ENCODE measurements at regions not wholly inside any gene's neighbourhood (a gene's known extent, or its start where the extent isn't known, plus 50 kb on each side); places are given as distances from the start of the nearest gene placed in this dataset.

- Histone ChIP-seq H3K27me3 (no peaks in the 10 kb centered on the region), H3K4me3 (no peak overlapping the region), H3K36me3 (no peaks in the 10 kb centered on the region), H3K4me1 (ENCODE audit: insufficient read depth) (no peaks in the 10 kb centered on the region), H3K27ac (no peak overlapping the region), H3K9me3 (no peaks in the 10 kb centered on the region)
- intact Hi-C loops (cut with DNase I): no loop called here
- DNase-seq: no peak
- TF ChIP-seq EP300 (IDR thresholded peaks at IDR 0.05) (no peak), POLR2A (IDR thresholded peaks at IDR 0.05) (no peak)
- WGBS, 3 donors: 91 to 97% (median 94%) methylated on average over 3 of the region's 3 CpGs
These were observed 276.2 kb downstream of the MDFIC start for GRCh38 chr7:115198143-115198542.

- no peak for TF ChIP-seq CTCF (IDR thresholded peaks at IDR 0.05)
- TF ChIP-seq EP300 (IDR thresholded peaks at IDR 0.05): no peak
- no peak for TF ChIP-seq POLR2A (IDR thresholded peaks at IDR 0.05)
- Histone ChIP-seq H3K27ac (no peak overlapping the region), H3K9me3 (no peaks in the 10 kb centered on the region), H3K36me3 (no peaks in the 10 kb centered on the region), H3K4me1 (ENCODE audit: insufficient read depth) (no peaks in the 10 kb centered on the region), H3K27me3 (no peaks in the 10 kb centered on the region), H3K4me3 (no peak overlapping the region)
- DNase-seq: no peak
- 70 to 80% (median 72%) methylated on average over 2 of the region's 2 CpGs for WGBS, 3 donors
- intact Hi-C loops (cut with DNase I): no loop called here
These were observed 273.3 kb downstream of the MDFIC start for GRCh38 chr7:115195208-115195607.

- H3K36me3 ChIP-seq: no peaks in the 10 kb centered on the region
- no peaks in the 10 kb centered on the region for H3K4me1 ChIP-seq (ENCODE audit: insufficient read depth)
- WGBS, 3 donors: 32 to 47% (median 43%) methylated on average over 2 of the region's 2 CpGs
- TF ChIP-seq CTCF (IDR thresholded peaks at IDR 0.05): no peak
- no peak for TF ChIP-seq POLR2A (IDR thresholded peaks at IDR 0.05)
- H3K27me3 ChIP-seq: no peaks in the 10 kb centered on the region
- no peak overlapping the region for H3K27ac ChIP-seq
- no peak for DNase-seq
- no peak overlapping the region for H3K4me3 ChIP-seq
- H3K9me3 ChIP-seq: no peaks in the 10 kb centered on the region
- intact Hi-C loops (cut with DNase I): no loop called here
These were observed 269.6 kb downstream of the MDFIC start for GRCh38 chr7:115191526-115191925.

GRCh38 chr7:115183431-115184057 lies 261.6 kb downstream of the MDFIC start:
- intact Hi-C loops (cut with DNase I): no loop called here
- Histone ChIP-seq H3K9me3 (no peaks in the 10 kb centered on the region), H3K4me3 (no peak overlapping the region), H3K4me1 (ENCODE audit: insufficient read depth) (no peaks in the 10 kb centered on the region), H3K36me3 (no peaks in the 10 kb centered on the region), H3K27me3 (no peaks in the 10 kb centered on the region), H3K27ac (no peak overlapping the region)
- TF ChIP-seq EP300 (IDR thresholded peaks at IDR 0.05) (no peak), POLR2A (IDR thresholded peaks at IDR 0.05) (no peak), CTCF (IDR thresholded peaks at IDR 0.05) (no peak)
- 92 to 93% (median 92%) methylated on average over 5 of the region's 5 CpGs for WGBS, 3 donors
- DNase-seq: no peak

- Histone ChIP-seq H3K27ac (no peak overlapping the region), H3K4me1 (ENCODE audit: insufficient read depth) (no peaks in the 10 kb centered on the region), H3K36me3 (no peaks in the 10 kb centered on the region), H3K27me3 (no peaks in the 10 kb centered on the region), H3K9me3 (no peaks in the 10 kb centered on the region), H3K4me3 (no peak overlapping the region)
- intact Hi-C loops (cut with DNase I): no loop called here
- 8 to 9% (median 9%) methylated on average over 2 of the region's 2 CpGs for WGBS, 3 donors
- no peak for TF ChIP-seq EP300 (IDR thresholded peaks at IDR 0.05)
- no peak for DNase-seq
These were observed 256.9 kb downstream of the MDFIC start for GRCh38 chr7:115178835-115179234.

Data from ovary (tissue), 7 donors.